Ascending aorta (tissue), 2 donors: ENCODE measurements at regions not wholly inside any gene's neighbourhood (a gene's known extent, or its start where the extent isn't known, plus 50 kb on each side); places are given as distances from the start of the nearest gene placed in this dataset.
"Not testable (repeated sequence)": the region's sequence is repeated elsewhere in the genome, so short reads cannot be mapped to it uniquely, and the experiment has no call there.

Experiments used
- DNase-seq, 2 donors: peaks; one replicate each; pipeline ENCODE4 v3.0.0-alpha.2; 2019; ENCODE audit warnings: low spot score in 2 of 2
- H3K27ac ChIP-seq, 2 donors: fragments of 200-600 bp; sonication (generic); one replicate each; pipeline ENCODE4 v1.5.1; 2016 to 2017; ENCODE audit warnings: mild to moderate bottlenecking in 1 of 2
- H3K27me3 ChIP-seq: fragments of 200-600 bp; sonication (generic); one replicate; pipeline ENCODE4 v1.5.1; 2017
- H3K36me3 ChIP-seq, 2 donors: fragments of 200-600 bp; sonication (generic); one replicate each; pipeline ENCODE4 v1.5.1; 2016
- H3K4me1 ChIP-seq, 2 donors: fragments of 200-600 bp; sonication (generic); one replicate each; pipeline ENCODE4 v1.5.1; 2016 to 2017; ENCODE audit warnings: mild to moderate bottlenecking in 1 of 2
- H3K4me3 ChIP-seq, 2 donors: fragments of 200-600 bp; sonication (generic); one replicate each; pipeline ENCODE4 v1.5.1; 2016 to 2017; ENCODE audit warnings: mild to moderate bottlenecking in 1 of 2
- H3K9me3 ChIP-seq, 2 donors: fragments of 200-600 bp; sonication (generic); one replicate each; pipeline ENCODE4 v1.5.1; 2016
- intact Hi-C: fragments of 100-400 bp; cut with DNase I; formaldehyde crosslinking; loops from one replicate; pipeline ENCODE4 v1.15.1; 2023
- TF ChIP-seq, protein P1 (sequence below), 3 experiments: fragments of 200-600 bp in 2 of 3; fragments of 450-650 bp in 1 of 3; sonication (generic) in 2 of 3; IDR thresholded peaks; one replicate each; pipeline ENCODE4 v1.5.1; 2016 to 2019; ENCODE audit warnings: antibody characterized with exemption in 3 of 3, mild to moderate bottlenecking in 1 of 3, moderate library complexity in 1 of 3

- Histone ChIP-seq H3K9me3 (no peaks in the 10 kb centered on the region), H3K36me3 (no peaks in the 10 kb centered on the region), H3K27me3 (no peaks in the 10 kb centered on the region), H3K4me1 (no peaks in the 10 kb centered on the region), H3K4me3 (no peak overlapping the region), H3K27ac (no peak overlapping the region)
- intact Hi-C loops, result no loop called here
- TF ChIP-seq, protein P1, sequence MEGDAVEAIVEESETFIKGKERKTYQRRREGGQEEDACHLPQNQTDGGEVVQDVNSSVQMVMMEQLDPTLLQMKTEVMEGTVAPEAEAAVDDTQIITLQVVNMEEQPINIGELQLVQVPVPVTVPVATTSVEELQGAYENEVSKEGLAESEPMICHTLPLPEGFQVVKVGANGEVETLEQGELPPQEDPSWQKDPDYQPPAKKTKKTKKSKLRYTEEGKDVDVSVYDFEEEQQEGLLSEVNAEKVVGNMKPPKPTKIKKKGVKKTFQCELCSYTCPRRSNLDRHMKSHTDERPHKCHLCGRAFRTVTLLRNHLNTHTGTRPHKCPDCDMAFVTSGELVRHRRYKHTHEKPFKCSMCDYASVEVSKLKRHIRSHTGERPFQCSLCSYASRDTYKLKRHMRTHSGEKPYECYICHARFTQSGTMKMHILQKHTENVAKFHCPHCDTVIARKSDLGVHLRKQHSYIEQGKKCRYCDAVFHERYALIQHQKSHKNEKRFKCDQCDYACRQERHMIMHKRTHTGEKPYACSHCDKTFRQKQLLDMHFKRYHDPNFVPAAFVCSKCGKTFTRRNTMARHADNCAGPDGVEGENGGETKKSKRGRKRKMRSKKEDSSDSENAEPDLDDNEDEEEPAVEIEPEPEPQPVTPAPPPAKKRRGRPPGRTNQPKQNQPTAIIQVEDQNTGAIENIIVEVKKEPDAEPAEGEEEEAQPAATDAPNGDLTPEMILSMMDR (IDR thresholded peaks at IDR 0.05), result no peak
- no peak for DNase-seq
Observed at GRCh38 chr16:73399997-73400396, 352.1 kb upstream of the ZFHX3 start.

DNA sequence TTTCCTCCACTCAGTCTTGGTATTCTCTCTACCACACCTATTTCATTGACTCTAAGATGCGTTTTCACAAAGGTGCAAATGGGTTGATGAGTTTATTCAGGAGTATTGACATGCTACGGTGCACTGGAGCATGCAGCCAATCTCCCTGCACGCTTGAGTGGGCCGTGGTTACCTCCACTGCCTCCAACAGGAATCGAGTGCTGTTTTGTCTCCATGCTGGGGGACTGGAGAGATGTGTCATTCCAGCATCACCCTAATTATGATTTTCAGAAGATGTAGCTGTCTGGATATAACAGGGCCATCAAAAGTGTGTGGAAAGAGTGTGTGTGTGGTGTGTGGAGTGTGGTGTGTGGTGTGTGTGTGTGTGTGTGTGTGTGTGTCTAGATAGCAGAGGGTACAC lies 351.6 kb upstream of the ZFHX3 start:
- DNase-seq, result no peak
- TF ChIP-seq, protein P1 (IDR thresholded peaks at IDR 0.05), result no peak

DNA sequence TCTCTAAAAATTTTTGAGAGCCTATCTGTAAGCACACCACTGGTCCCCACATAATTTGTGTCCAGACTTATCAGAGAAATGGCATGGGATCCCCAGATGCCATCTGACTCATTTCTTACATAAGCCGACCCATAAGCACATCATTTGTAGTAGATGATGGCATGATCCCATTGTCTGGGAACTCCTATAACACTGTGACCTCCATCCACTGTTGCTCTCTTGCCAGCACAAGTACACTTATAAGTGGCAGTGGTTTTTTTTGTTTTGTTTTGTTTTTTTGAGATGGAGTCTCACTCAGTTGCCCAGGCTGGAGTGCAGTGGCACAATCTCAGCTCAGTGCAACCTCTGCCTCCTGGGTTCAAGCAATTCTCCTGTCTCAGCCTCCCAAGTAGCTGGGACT lies 350.7 kb upstream of the ZFHX3 start:
- DNase-seq, H3K27ac ChIP-seq, H3K4me1 ChIP-seq, H3K36me3 ChIP-seq, intact Hi-C loops, H3K4me3 ChIP-seq, H3K27me3 ChIP-seq, H3K9me3 ChIP-seq: not testable (repeated sequence)

More for the DNA sequence above, 351.6 kb upstream of the ZFHX3 start:
- no peaks in the 10 kb centered on the region for H3K36me3 ChIP-seq
- intact Hi-C loops, result no loop called here
- H3K27ac ChIP-seq, result no peak overlapping the region
- H3K4me1 ChIP-seq, result no peaks in the 10 kb centered on the region
- H3K4me3 ChIP-seq, result no peak overlapping the region
- no peaks in the 10 kb centered on the region for H3K27me3 ChIP-seq
- no peaks in the 10 kb centered on the region for H3K9me3 ChIP-seq

DNA sequence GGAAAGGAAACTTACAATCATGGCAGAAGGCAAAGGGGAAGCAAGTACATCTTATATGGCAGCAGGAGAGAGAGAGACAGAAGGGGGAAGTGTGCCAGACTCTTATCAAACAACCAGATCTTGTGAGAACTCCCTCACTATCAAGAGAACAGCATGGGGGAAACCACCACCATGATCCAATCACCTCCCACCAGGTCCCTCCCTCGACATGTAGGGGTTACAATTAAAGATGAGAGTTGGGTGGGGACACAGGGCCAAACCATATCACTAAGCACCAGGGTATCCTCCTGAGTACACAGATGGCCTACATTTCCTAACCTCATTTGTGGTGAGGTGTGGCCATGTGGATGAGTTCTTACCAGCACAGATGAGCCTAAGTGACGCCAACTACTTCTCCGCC lies 348.6 kb upstream of the ZFHX3 start:
- Histone ChIP-seq H3K36me3 (no peaks in the 10 kb centered on the region), H3K4me3 (no peak overlapping the region), H3K27me3 (no peaks in the 10 kb centered on the region), H3K4me1 (no peaks in the 10 kb centered on the region), H3K27ac (no peak overlapping the region), H3K9me3 (no peaks in the 10 kb centered on the region)
- intact Hi-C loops, result no loop called here
- DNase-seq, result no peak
- TF ChIP-seq, protein P1 (IDR thresholded peaks at IDR 0.05), result no peak

- intact Hi-C loops, result no loop called here
- TF ChIP-seq, protein P1 (IDR thresholded peaks at IDR 0.05), result no peak
- no peaks in the 10 kb centered on the region for H3K36me3 ChIP-seq
- no peak for DNase-seq
- H3K4me1 ChIP-seq, result no peaks in the 10 kb centered on the region
- H3K27me3 ChIP-seq, result no peaks in the 10 kb centered on the region
- no peak overlapping the region for H3K27ac ChIP-seq
- no peaks in the 10 kb centered on the region for H3K9me3 ChIP-seq
- H3K4me3 ChIP-seq, result no peak overlapping the region
Observed at GRCh38 chr16:73390936-73391335, 343.0 kb upstream of the ZFHX3 start.

DNA sequence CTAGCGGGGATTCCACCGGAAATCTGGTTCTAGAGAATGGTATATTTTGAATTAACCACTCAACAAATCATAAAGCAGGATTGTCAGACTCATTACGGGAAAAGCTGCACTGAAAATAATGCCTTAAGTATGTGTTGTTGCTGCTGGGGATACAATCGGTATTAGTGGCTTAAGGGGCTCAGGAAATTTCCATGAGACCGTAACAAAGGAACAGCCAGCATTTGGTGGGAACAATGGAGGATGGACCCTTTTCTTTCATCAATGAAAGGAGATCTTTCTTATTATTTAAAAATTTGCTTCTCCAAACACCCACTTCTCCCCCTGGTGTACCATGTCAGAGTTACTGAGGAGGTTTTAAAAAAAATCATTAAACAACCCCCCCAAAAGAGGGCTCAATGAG lies 342.6 kb upstream of the ZFHX3 start:
- Histone ChIP-seq H3K4me3 (no peak overlapping the region), H3K27ac (no peak overlapping the region), H3K4me1 (no peaks in the 10 kb centered on the region), H3K9me3 (no peaks in the 10 kb centered on the region), H3K27me3 (no peaks in the 10 kb centered on the region), H3K36me3 (no peaks in the 10 kb centered on the region)
- DNase-seq, result no peak
- TF ChIP-seq, protein P1 (IDR thresholded peaks at IDR 0.05), result no peak
- intact Hi-C loops, result no loop called here
